ENCODE measurements at regions not wholly inside any gene's neighbourhood (a gene's known extent, or its start where the extent isn't known, plus 50 kb on each side); places are given as distances from the start of the nearest gene placed in this dataset.
A peak's percentile ranks its signal among the peaks of the same experiment; 100 is the strongest.

DNA sequence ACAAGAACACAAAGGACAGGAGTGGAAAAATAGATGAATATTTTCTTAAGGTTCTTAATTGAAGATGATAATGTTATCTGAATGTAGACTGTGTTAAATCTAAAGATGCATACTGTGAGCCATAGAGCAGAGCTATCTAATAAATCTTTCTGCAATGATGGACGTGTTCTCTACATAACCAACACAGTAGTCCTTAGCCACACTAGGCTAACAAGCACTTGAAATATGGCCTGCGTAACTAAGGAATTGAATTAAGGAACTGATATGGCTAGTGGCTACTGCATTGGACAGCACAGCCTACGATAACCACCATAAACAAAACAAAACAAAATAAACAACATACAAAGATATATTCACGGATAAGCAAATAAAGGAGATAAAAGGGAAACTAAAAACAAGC lies 181.3 kb downstream of the LYPLAL1 start:
- TF ChIP-seq, protein P1, sequence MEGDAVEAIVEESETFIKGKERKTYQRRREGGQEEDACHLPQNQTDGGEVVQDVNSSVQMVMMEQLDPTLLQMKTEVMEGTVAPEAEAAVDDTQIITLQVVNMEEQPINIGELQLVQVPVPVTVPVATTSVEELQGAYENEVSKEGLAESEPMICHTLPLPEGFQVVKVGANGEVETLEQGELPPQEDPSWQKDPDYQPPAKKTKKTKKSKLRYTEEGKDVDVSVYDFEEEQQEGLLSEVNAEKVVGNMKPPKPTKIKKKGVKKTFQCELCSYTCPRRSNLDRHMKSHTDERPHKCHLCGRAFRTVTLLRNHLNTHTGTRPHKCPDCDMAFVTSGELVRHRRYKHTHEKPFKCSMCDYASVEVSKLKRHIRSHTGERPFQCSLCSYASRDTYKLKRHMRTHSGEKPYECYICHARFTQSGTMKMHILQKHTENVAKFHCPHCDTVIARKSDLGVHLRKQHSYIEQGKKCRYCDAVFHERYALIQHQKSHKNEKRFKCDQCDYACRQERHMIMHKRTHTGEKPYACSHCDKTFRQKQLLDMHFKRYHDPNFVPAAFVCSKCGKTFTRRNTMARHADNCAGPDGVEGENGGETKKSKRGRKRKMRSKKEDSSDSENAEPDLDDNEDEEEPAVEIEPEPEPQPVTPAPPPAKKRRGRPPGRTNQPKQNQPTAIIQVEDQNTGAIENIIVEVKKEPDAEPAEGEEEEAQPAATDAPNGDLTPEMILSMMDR (IDR thresholded peaks at IDR 0.05): no peak
- DNase-seq (no peak), ATAC-seq (no peak)
- Histone ChIP-seq H3K4me1 (peaks cover 0 to 8% (median 0%) of the 10 kb centered on the region in 9 donors), H3K27ac (no peak overlapping the region), H3K27me3 (no peaks in the 10 kb centered on the region), H3K9me3 (no peaks in the 10 kb centered on the region), H3K36me3 (no peaks in the 10 kb centered on the region), H3K4me3 (no peak overlapping the region)
- 88 to 90% methylated on average over 4 of the region's 4 CpGs for WGBS, 2 donors
- intact Hi-C loops (cut with DNase I): no loop called here

DNA sequence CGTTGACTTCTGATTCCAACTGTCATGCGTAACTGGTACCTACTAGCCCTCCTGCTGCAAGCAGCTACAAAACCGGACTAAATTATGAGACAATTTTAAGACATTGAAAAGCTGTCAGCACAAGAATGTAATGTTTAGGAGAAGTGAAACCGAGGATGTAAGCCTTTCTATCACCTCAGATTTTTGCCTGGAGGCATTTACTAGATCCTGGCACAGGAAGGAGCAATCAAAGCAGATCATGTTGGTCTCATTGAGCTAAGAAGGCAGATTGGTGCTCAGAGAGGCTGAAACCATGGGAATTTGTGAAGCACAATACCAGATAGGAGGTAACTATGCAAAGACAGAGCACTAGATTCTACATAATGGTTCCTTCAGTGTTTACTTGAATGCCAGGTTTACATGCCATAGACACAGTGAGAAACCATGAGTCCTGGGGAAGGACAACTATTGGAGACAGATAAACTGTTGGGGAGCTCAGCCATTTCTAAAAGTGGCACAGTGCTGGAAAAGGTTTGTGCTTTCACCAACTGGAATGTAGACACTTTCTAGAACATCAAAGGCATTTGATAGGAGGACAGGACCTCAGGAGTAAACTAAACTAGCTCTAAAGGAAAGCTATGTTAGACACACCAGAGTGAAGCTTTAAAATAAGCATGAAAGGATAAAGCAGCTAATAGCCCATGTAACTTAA lies 179.4 kb downstream of the LYPLAL1 start:
- peaks cover 0 to 18% (median 5%) of the 10 kb centered on the region in 9 donors for H3K4me1 ChIP-seq
- no peaks in the 10 kb centered on the region for H3K9me3 ChIP-seq
- H3K36me3 ChIP-seq: no peaks in the 10 kb centered on the region
- no peaks in the 10 kb centered on the region for H3K27me3 ChIP-seq
- no peak overlapping the region for H3K27ac ChIP-seq
- intact Hi-C loops (cut with DNase I): no loop called here
- WGBS, 2 donors: 85 to 89% methylated on average over 4 of the region's 4 CpGs
- ATAC-seq (peak in 2 of 8 donors; percentile 46 to 54), DNase-seq (no peak)
- H3K4me3 ChIP-seq: no peak overlapping the region
- TF ChIP-seq, protein P1 (IDR thresholded peaks at IDR 0.05): no peak

DNA sequence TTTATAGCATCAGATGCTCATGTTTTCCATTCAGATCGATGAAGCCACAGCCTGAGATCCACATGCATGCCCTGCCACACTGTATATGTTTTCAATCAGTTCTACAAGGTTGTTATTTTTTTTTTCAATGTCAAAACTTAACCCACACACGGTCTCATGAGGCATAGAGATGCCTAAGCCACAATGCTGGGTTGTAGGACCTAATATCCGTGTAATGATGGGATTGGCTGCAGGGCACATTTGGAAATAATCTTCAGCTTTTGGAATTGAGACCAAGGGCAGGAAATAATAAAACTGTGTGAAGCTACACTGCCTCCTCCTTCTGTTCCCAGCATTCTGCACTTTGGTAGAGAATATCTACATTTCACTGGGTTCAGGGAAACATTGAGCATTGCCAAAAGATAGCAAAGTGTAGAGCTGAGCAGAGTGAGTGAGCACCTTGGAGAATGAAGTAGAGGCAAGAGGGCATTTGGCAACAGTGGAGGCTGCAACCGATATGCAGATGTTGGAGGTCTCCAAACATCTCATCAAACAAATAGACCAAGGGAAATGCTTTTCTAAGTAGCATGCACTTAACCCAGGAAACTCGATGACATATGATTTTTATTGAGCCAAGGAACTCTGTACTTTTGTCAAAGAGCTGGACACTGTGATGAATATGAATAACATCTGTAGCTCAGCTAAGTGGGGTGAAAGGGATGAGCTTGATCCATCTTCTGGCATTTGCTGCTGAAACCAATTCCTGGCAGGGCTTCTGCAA lies 176.7 kb downstream of the LYPLAL1 start:
- intact Hi-C loops (cut with DNase I): no loop called here
- 79 to 80% methylated on average over 5 of the region's 5 CpGs for WGBS, 2 donors
- H3K27me3 ChIP-seq: no peaks in the 10 kb centered on the region

DNA sequence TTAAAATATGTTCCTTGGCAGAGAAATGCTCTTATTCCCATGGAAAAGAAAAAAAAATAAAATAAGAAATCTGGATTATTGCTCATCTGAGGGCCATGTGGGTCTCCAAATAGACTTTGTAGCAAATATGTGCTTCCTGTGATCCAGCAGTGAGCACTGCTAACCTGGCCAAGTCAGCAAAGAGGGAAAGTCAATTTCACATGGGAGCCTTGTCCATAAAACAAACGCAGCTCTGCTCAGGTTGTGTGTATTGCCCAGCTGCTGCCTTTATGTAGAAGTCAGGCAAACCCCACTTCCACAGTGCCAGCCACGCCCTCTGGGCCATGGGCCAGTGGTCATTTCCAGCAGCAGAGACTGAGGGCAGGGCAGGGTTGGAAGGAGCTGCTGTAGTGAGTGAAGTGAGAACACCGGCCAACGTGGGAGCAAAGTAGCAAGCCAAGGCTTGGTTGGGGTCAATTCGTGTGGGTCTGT lies 174.3 kb downstream of the LYPLAL1 start:
- Histone ChIP-seq H3K36me3 (no peaks in the 10 kb centered on the region), H3K9me3 (peaks cover 0 to 16% (median 7%) of the 10 kb centered on the region in 11 donors), H3K27me3 (no peaks in the 10 kb centered on the region), H3K4me1 (peaks cover 0 to 27% (median 15%) of the 10 kb centered on the region in 9 donors), H3K27ac (peak overlapping the region in 5 of 10 donors; percentile 20 to 66 (median 34)), H3K4me3 (no peak overlapping the region)
- DNase-seq (peak; percentile 42 to 68), ATAC-seq (peak; percentile 54 to 82 (median 74))
- 37 to 48% methylated on average over 5 of the region's 5 CpGs for WGBS, 2 donors
- TF ChIP-seq, protein P1 (IDR thresholded peaks at IDR 0.05): no peak
- intact Hi-C loops (cut with DNase I): no loop called here

More for the DNA sequence above, 176.7 kb downstream of the LYPLAL1 start:
- H3K4me3 ChIP-seq: no peak overlapping the region
- no peak overlapping the region for H3K27ac ChIP-seq
- DNase-seq (no peak), ATAC-seq (no peak)
- TF ChIP-seq, protein P1 (IDR thresholded peaks at IDR 0.05): no peak
- H3K9me3 ChIP-seq: peaks cover 0 to 14% (median 7%) of the 10 kb centered on the region in 11 donors
- peaks cover 0 to 29% (median 15%) of the 10 kb centered on the region in 9 donors for H3K4me1 ChIP-seq
- H3K36me3 ChIP-seq: no peaks in the 10 kb centered on the region
